Inflammatory macrophage treated with lipopolysaccharide for 4 hours (primary cell): ENCODE measurements at regions not wholly inside any gene's neighbourhood (a gene's known extent, or its start where the extent isn't known, plus 50 kb on each side); places are given as distances from the start of the nearest gene placed in this dataset.
"Not testable (repeated sequence)": the region's sequence is repeated elsewhere in the genome, so short reads cannot be mapped to it uniquely, and the experiment has no call there.

Experiments
- DNase-seq: peaks from one replicate; pipeline ENCODE4 v3.0.0-alpha.2; 2020

- DNase-seq: no peak
Observed at GRCh38 chr1:178020968-178021640, 51.2 kb upstream of the SEC16B start.

GRCh38 chr1:178021950-178022349, 52.1 kb upstream of the SEC16B start:
- DNase-seq: no peak

DNA sequence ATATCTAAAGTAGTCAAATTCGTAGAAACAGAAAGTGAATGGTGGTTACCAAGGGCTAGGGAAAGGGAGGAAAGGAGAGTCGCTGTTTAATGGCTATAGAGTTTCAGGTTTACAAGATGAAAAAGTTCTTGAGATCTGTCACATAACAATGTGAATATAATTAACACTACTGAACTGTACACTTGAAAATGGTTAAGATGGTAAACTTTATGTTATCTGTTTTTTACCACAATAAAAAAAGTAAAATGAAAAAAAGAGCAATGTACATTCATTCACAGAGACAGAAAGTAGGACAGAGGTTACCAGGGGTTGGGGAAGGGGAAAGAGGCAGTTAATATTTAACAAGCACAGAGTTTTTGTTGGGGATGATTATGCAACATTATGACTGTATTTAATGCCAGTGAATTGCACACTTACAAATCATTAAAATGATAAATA, 53.3 kb upstream of the SEC16B start:
- DNase-seq: no peak

DNA sequence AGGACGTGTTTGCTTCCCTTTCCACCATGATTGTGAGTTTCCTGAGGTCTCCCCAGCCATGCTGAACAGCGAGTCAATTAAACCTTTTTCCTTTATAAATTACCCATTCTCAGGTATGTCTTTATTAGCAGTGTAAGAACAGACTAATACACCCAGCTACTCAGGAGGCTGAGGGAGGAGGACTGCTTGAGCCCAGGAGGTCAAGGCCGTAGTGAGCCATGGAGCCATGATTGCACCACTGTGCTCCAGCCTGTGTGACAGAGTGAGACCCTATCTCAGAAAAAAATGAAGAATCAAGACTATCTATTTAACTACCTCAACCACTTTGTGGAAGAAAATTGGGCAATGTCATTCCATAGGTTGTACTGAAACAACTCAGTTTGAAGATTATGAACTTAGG, 54.6 kb upstream of the SEC16B start:
- no peak for DNase-seq

DNA sequence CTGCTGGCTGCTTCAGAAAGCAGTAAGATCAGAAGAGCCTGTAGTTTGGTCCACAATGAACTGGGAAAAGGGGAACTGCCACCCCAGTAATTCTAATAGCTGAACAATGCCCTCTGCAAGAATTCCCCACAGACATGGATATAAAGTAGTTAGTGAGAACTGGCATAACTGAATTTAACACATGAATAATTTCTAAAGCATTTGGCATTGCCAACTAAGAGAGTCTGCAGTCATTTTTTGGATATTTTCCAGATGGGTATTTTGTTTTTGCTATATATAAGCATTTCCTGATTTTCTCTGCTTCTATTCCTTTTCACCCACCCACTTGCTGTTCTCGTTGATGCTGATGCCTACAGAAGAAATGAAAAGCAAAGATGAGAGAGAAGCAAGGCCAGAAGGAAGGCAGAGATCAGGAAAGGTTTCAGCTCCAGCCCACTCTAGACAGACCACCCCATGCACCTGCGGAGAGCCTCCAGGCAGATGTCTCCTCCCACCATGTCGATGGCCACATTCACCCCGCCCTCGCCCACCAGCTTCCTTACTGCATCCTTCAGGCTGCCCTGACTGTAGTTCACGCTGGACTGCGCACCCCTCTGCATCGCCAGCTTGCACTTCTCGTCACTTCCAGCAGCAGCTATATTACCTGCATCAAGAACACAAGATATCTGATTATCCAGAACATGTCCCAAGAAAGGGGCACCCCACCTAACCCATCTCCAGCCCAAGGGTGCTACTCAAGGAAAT, 55.9 kb upstream of the SEC16B start:
- DNase-seq: no peak

DNA sequence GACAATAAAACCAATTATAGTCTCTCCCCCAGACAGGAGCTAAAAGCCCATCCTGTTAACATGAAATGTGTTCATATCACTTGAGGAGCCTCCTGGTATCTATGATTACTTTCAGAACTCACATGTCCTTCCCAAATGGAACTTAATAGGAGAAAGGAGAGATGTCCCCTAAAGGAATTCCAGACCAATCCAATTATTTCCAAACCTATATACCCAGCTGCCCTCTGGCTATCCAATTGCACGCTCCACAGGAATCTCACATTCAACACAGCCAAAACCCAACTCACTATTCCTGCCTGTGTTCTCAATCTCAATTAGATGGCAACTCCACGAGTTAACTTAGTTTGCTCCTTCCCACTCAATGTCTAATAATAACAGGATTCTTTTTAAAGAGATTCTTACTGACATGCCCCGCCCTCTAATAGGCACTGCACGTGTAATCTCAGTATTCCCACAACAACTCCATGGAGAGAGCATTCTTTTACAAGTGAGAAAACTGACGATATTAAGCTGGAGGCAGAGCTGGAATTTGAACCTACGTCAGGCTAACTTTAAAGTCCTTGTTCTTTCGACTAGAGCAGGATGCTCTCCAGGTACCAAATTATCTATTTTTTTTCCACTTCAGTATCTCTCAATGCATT, 59.1 kb upstream of the SEC16B start:
- DNase-seq: no peak

GRCh38 chr1:178030467-178030866, 60.6 kb upstream of the SEC16B start:
- no peak for DNase-seq

DNA sequence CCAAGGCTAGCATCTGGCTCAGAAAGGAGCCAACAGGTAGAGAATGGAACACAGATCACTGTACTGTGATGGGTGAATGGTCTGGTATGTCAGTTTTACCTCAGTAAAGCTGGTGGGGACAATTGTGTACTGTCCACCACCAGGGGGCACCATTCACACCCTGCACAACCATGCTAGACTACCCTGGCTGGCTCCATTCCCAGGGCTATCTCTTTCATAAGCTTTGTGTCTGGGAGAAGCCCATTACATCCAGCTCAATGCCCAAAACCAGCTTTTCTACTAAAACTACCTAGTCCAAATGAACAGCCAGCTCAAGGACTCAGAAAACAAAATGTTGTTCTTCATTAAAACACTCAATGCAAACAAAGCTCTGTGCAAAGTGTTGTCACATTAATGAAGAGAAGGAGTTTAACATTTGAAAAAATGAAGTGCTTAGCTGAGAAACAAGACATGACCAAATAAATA, 62.0 kb upstream of the RASAL2 start:
- peak; percentile 69 for DNase-seq

- no peak for DNase-seq
Observed at GRCh38 chr1:178033019-178033418, 60.9 kb upstream of the RASAL2 start.

GRCh38 chr1:178034676-178035075, 59.2 kb upstream of the RASAL2 start:
- no peak for DNase-seq

DNA sequence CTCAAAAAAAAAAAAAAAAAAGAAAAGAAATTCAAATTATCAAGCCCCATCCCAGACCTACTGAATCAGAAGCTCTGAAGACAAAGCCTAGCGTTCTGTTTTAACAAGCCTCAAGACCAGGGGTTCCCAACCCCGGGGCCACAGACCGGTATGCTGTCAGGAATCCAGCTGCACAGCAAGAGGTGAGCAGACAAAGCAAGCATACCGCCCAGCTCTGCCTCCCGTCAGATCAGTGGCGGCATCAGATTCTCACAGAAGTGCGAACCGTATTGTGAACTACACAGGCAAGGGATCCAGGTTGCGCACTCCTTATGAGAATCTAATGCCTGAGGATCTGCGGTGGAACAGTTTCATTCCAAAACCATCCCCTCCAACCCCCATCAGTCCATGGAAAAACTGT, 57.8 kb upstream of the RASAL2 start:
- DNase-seq: no peak

DNA sequence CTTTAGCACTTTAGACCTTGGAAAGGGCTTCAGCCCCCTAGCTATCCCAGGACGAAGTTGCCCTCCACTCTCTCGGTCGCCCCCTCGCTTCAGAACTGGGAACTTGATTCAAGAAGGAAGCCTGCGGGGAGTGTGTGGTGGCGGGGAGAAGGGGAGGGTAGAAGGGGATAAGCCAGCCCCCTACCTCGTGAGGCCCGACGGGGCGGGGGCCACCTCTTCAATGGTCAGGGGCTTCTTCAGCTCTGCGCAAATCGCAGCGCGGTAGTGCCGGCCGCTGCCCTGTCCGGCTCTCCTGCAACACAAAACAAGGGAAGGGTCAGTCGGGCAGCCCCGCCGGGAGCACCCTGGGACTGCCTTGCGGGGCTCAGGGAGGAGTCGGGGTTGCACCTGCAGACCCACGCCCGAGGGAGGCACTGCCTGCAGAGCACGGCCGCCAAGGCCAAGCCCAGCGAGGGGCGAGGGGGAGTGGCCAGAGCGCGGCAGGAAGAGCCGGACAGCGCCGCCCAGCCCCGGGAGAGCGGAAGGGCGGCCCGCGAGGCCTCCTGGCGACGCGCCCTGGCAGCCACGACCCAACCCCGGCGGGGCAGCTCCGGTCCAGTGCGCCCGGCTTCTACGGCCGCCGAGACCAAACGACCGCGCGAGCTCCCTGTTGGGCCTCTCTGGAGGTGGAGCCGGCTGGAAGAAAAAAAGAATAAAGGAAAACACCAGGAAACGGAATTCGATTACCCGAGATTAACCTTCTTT, 56.2 kb upstream of the RASAL2 start:
- DNase-seq: peak; percentile 85

- no peak for DNase-seq
Observed at GRCh38 chr1:178038372-178038771, 55.5 kb upstream of the RASAL2 start.

DNA sequence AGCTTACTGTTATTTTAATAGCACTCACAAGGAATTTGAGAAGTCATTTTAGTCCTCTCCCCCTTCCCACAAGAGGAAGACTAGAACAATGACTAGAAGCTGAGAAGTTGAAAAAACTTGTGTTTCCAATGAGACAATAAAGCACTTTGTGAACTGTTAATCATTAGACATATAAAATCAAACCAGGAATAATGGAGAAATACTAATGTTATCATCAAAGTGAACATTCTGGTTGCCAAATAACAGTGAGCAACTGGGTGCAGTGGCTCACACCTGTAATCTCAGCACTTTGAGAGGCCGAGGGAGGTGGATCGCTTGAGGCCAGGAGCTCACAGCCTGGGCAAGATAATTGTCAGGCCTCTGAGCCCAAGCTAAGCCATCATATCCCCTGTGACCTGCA, 54.0 kb upstream of the RASAL2 start:
- no peak for DNase-seq

GRCh38 chr1:178043940-178044339, 50.0 kb upstream of the RASAL2 start:
- DNase-seq: not testable (repeated sequence)
